Keratinocyte (primary cell): ENCODE measurements at regions not wholly inside any gene's neighbourhood (a gene's known extent, or its start where the extent isn't known, plus 50 kb on each side); places are given as distances from the start of the nearest gene placed in this dataset.

Experiments
- DNase-seq: peaks from one replicate; pipeline ENCODE4 v3.0.0-alpha.2; 2011; ENCODE audit warnings: low read depth, missing footprints, low spot score
- FAIRE-seq: peaks from 2 replicates; lab custom pipeline; 2011; peaks lifted over from hg19 to GRCh38; lab: Jason Lieb, UNC
- H2AFZ ChIP-seq: 2 replicates; pipeline ENCODE4 v1.6.0; 2012; ENCODE audit warnings: low read length, control low read depth, inconsistent platforms; ENCODE audit not compliant: control insufficient read depth
- H3K27ac ChIP-seq: 2 replicates; pipeline ENCODE4 v1.5.1; 2011; ENCODE audit warnings: low read length; ENCODE audit not compliant: control insufficient read depth, insufficient read depth
- H3K27me3 ChIP-seq: 3 replicates; pipeline ENCODE4 v1.6.0; 2011; ENCODE audit warnings: low read length; ENCODE audit not compliant: control insufficient read depth, insufficient read depth; ENCODE audit errors: extremely low read depth
- H3K36me3 ChIP-seq, 2 experiments: 2 replicates in 1 of 2; 3 replicates in 1 of 2; pipeline ENCODE4 v1.5.1; 2011; ENCODE audit warnings: low read length in 2 of 2, mild to moderate bottlenecking in 1 of 2; ENCODE audit not compliant: control insufficient read depth in 2 of 2, insufficient read depth in 2 of 2; ENCODE audit errors: extremely low read depth in 1 of 2
- H3K4me1 ChIP-seq: 3 replicates; pipeline ENCODE4 v1.5.1; 2011; ENCODE audit warnings: low read length; ENCODE audit not compliant: control insufficient read depth, insufficient read depth; ENCODE audit errors: extremely low read depth
- H3K4me2 ChIP-seq: 3 replicates; pipeline ENCODE4 v1.6.0; 2011; ENCODE audit warnings: low read depth, low read length; ENCODE audit not compliant: control insufficient read depth, insufficient read depth; ENCODE audit errors: extremely low read depth
- H3K4me3 ChIP-seq, 3 experiments: fragments of 200-600 bp in 1 of 3; sonication (generic) in 1 of 3; 2 replicates in 2 of 3; 3 replicates in 1 of 3; pipeline ENCODE4 v1.5.1; 2011 to 2016; ENCODE audit warnings: low read length in 3 of 3, mild to moderate bottlenecking in 3 of 3, control low read depth in 2 of 3, inconsistent platforms in 1 of 3, low read depth in 1 of 3, mixed read lengths in 1 of 3, mixed run types in 1 of 3, moderate library complexity in 1 of 3; ENCODE audit not compliant: control insufficient read depth in 2 of 3, insufficient read depth in 2 of 3; ENCODE audit errors: extremely low read depth in 1 of 3
- H3K79me2 ChIP-seq: 2 replicates; pipeline ENCODE4 v1.6.0; 2012; ENCODE audit warnings: low read length; ENCODE audit not compliant: control insufficient read depth, insufficient read depth
- H3K9ac ChIP-seq: 3 replicates; pipeline ENCODE4 v1.6.0; 2011; ENCODE audit warnings: low read length; ENCODE audit not compliant: control insufficient read depth, insufficient read depth; ENCODE audit errors: extremely low read depth
- H3K9me1 ChIP-seq: 3 replicates; pipeline ENCODE4 v1.6.0; 2011; ENCODE audit warnings: low read length; ENCODE audit not compliant: control insufficient read depth, insufficient read depth; ENCODE audit errors: extremely low read depth
- H3K9me3 ChIP-seq: 2 replicates; pipeline ENCODE4 v1.5.1; 2012; ENCODE audit warnings: low read depth, low read length; ENCODE audit not compliant: control insufficient read depth
- H4K20me1 ChIP-seq: 3 replicates; pipeline ENCODE4 v1.6.0; 2011; ENCODE audit warnings: low read length; ENCODE audit not compliant: control insufficient read depth, insufficient read depth; ENCODE audit errors: extremely low read depth
- EZH2 ChIP-seq: IDR thresholded peaks from one replicate; pipeline ENCODE4 v1.6.1; 2012; ENCODE audit warnings: inconsistent platforms, mild to moderate bottlenecking, low read length, moderate library complexity
- dilution Hi-C: fragments of 300-500 bp; cut with MboI; formaldehyde crosslinking; loops from one replicate; pipeline ENCODE4 v1.7.0; 2020; ENCODE audit warnings: low sequenced_read_pairs; ENCODE audit not compliant: extremely low pct_ligation_motif_present
- TF ChIP-seq, protein P1 (sequence below), 3 experiments: IDR thresholded peaks in 1 of 3; conservative IDR thresholded peaks in 1 of 3; optimal IDR thresholded peaks in 1 of 3; 2 replicates in 2 of 3; 3 replicates in 1 of 3; pipeline versions ENCODE3 to v1.5.1; 2011; ENCODE audit warnings: low read length in 3 of 3, mild to moderate bottlenecking in 3 of 3, moderate library complexity in 2 of 3, control low read depth in 1 of 3, inconsistent platforms in 1 of 3; ENCODE audit not compliant: insufficient read depth in 2 of 3; ENCODE audit errors: extremely low read depth in 1 of 3

- H2AFZ ChIP-seq = no peak overlapping the region
- no peaks in the 10 kb centered on the region for H3K36me3 ChIP-seq
- no peak overlapping the region for H3K9ac ChIP-seq
- H3K79me2 ChIP-seq = no peaks in the 10 kb centered on the region
- dilution Hi-C loops = no loop called here
- DNase-seq (no peak), FAIRE-seq (no peak)
- H3K4me1 ChIP-seq = peaks cover 4% of the 10 kb centered on the region
- H4K20me1 ChIP-seq = no peaks in the 10 kb centered on the region
- no peaks in the 10 kb centered on the region for H3K27me3 ChIP-seq
- H3K4me3 ChIP-seq = no peak overlapping the region
- H3K9me3 ChIP-seq = no peaks in the 10 kb centered on the region
- no peak overlapping the region for H3K4me2 ChIP-seq
- H3K27ac ChIP-seq = no peak overlapping the region
- H3K9me1 ChIP-seq = no peaks in the 10 kb centered on the region
- no peak for TF ChIP-seq EZH2
- TF ChIP-seq, protein P1, sequence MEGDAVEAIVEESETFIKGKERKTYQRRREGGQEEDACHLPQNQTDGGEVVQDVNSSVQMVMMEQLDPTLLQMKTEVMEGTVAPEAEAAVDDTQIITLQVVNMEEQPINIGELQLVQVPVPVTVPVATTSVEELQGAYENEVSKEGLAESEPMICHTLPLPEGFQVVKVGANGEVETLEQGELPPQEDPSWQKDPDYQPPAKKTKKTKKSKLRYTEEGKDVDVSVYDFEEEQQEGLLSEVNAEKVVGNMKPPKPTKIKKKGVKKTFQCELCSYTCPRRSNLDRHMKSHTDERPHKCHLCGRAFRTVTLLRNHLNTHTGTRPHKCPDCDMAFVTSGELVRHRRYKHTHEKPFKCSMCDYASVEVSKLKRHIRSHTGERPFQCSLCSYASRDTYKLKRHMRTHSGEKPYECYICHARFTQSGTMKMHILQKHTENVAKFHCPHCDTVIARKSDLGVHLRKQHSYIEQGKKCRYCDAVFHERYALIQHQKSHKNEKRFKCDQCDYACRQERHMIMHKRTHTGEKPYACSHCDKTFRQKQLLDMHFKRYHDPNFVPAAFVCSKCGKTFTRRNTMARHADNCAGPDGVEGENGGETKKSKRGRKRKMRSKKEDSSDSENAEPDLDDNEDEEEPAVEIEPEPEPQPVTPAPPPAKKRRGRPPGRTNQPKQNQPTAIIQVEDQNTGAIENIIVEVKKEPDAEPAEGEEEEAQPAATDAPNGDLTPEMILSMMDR (optimal IDR thresholded peaks at IDR 0.05 in 1 of 3, IDR thresholded peaks at IDR 0.05 in 1 of 3, conservative IDR thresholded peaks at IDR 0.05 in 1 of 3; ENCODE audit: extremely low read depth in 1 of 3, insufficient read depth in 2 of 3, low read length in 3 of 3) = no peak
Observed at GRCh38 chr5:112687306-112687705, 50.4 kb upstream of the APC start.
